HFF-Myc (cell line): ENCODE measurements at regions not wholly inside any gene's neighbourhood (a gene's known extent, or its start where the extent isn't known, plus 50 kb on each side); places are given as distances from the start of the nearest gene placed in this dataset.

Experiments used
- DNase-seq: peaks from one replicate; pipeline ENCODE4 v3.0.0-alpha.2; 2011; ENCODE audit warnings: low read depth; ENCODE audit errors: extremely low read depth
- H3K4me3 ChIP-seq: replicated peaks from 2 replicates; pipeline ENCODE4 v1.5.1; 2011; ENCODE audit warnings: low read depth, mild to moderate bottlenecking, control low read depth, low read length
- CTCF ChIP-seq: IDR thresholded peaks from 2 replicates; pipeline ENCODE4 v1.5.1; 2012; ENCODE audit warnings: mild to moderate bottlenecking, low read depth, low read length, control low read depth; ENCODE audit errors: missing control alignments

DNA sequence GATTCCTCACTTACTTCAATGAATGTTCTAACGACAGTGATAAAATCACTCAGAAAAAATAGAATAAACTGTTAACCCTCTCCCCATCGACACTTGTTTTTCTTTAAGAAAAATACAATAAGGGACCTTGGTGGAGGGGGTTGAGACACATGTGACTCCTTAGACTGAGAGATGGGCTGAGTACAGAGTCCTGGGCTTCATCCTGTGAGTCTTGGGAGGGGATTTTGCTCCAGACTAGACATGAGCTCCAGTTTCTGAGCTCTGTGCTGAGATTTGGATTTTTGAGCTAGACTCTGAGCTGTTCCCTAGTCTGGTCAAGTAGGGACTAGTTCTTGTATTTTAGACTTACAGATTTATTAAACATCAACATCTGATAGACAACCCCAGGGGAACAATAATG, 241.5 kb upstream of the MVB12B start:
- no peak overlapping the region for H3K4me3 ChIP-seq
- DNase-seq = no peak
- TF ChIP-seq CTCF = no peak

DNA sequence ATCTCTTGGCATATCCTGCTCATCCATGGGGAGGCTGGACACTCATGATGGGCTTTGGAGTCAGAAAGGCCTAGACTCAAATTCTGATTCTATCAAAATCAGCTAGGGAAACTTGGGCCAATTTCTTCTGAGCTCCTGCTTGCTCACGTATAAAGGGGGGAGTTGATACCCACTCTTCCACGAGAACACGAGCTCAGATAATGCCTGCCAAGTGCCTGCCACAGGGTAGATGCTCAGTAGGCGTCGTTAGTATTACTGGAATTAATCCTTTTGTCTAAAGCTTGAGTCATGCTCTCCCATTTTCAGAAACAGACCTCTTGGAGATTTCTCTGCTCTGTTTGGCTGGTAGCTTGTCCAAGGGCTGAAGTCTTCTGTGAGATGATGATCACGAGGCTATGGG, 238.3 kb upstream of the MVB12B start:
- no peak for TF ChIP-seq CTCF
- no peak overlapping the region for H3K4me3 ChIP-seq
- no peak for DNase-seq

DNA sequence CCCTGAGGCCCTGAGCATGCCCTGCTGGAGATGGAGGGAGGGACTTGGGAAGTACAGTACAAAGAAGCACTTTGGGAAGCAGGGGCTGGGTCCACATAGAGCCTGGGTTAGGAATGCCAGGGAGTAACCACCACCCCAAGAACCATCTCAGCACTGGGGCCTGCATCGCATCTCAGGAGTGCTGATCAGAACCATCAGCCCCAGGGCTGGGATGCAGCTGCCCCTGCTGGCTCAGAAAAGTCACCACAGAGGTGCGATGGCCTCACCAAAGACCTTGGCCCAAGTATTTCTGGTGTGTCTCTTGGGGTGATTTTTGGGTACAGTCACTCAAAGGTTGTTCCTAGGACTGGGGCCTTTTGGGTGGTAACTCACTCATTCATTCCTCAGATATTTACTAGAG, 236.8 kb upstream of the MVB12B start:
- no peak for DNase-seq
- TF ChIP-seq CTCF = no peak
- H3K4me3 ChIP-seq = no peak overlapping the region

GRCh38 chr9:126093771-126094170, 232.9 kb upstream of the MVB12B start:
- TF ChIP-seq CTCF = no peak
- no peak overlapping the region for H3K4me3 ChIP-seq
- no peak for DNase-seq

GRCh38 chr9:126095546-126096190, 231.0 kb upstream of the MVB12B start:
- DNase-seq = no peak
- H3K4me3 ChIP-seq = no peak overlapping the region
- TF ChIP-seq CTCF = no peak

GRCh38 chr9:126096340-126096739, 230.3 kb upstream of the MVB12B start:
- no peak for TF ChIP-seq CTCF
- H3K4me3 ChIP-seq = no peak overlapping the region
- DNase-seq = no peak

GRCh38 chr9:126097679-126098078, 228.9 kb upstream of the MVB12B start:
- no peak for DNase-seq
- no peak for TF ChIP-seq CTCF
- H3K4me3 ChIP-seq = no peak overlapping the region
